Neural cell (in vitro differentiated cells): ENCODE measurements at regions not wholly inside any gene's neighbourhood (a gene's known extent, or its start where the extent isn't known, plus 50 kb on each side); places are given as distances from the start of the nearest gene placed in this dataset.

Source experiments
- H2AFZ ChIP-seq: fragments of 200-600, 300-800 bp; sonication (generic), shearing (Covaris generic); 2 replicates; pipeline ENCODE4 v1.6.0; 2014; ENCODE audit warnings: low read depth, mild to moderate bottlenecking, antibody characterized with exemption, low read length, moderate library complexity
- H3F3A ChIP-seq: fragments of 200-600 bp; shearing (Covaris generic); 2 replicates; pipeline ENCODE4 v1.6.1; 2016; ENCODE audit warnings: mild to moderate bottlenecking, moderate library complexity, mixed read lengths, antibody characterized with exemption, low read length; ENCODE audit not compliant: insufficient read depth, poor library complexity, severe bottlenecking
- H3K27ac ChIP-seq: fragments of 200-600, 300-800 bp; sonication (generic), shearing (Covaris generic); 2 replicates; pipeline ENCODE4 v1.5.1; 2014; ENCODE audit warnings: mild to moderate bottlenecking, low read length, moderate library complexity
- H3K27me3 ChIP-seq: fragments of 300-800, 200-600 bp; sonication (generic), shearing (Covaris generic); 2 replicates; pipeline ENCODE4 v1.6.0; 2014; ENCODE audit warnings: mild to moderate bottlenecking, low read depth, low read length, moderate library complexity; ENCODE audit not compliant: insufficient read depth
- H3K36me3 ChIP-seq: fragments of 300-800, 200-600 bp; sonication (generic), shearing (Covaris generic); 2 replicates; pipeline ENCODE4 v1.5.1; 2014; ENCODE audit warnings: mild to moderate bottlenecking, antibody characterized with exemption, low read length, moderate library complexity; ENCODE audit not compliant: insufficient read depth
- H3K4me2 ChIP-seq: fragments of 300-800, 200-600 bp; sonication (generic), shearing (Covaris generic); 2 replicates; pipeline ENCODE4 v1.6.0; 2014; ENCODE audit warnings: mild to moderate bottlenecking, low read length
- H3K4me3 ChIP-seq: fragments of 300-800, 200-600 bp; sonication (generic), shearing (Covaris generic); 2 replicates; pipeline ENCODE4 v1.5.1; 2014; ENCODE audit warnings: mild to moderate bottlenecking, low read length, moderate library complexity
- H3K79me2 ChIP-seq: fragments of 200-600 bp; shearing (Covaris generic); replicated peaks from 2 replicates; pipeline ENCODE4 v1.6.0; 2014; ENCODE audit warnings: mild to moderate bottlenecking, low read length, moderate library complexity; ENCODE audit not compliant: insufficient read depth
- H3K9ac ChIP-seq: fragments of 300-800, 200-600 bp; sonication (generic), shearing (Covaris generic); 2 replicates; pipeline ENCODE4 v1.6.1; 2016; ENCODE audit warnings: mild to moderate bottlenecking, low read length, mixed read lengths
- H3K9me2 ChIP-seq: fragments of 200-600 bp; shearing (Covaris generic); 2 replicates; pipeline ENCODE4 v1.6.1; 2016; ENCODE audit warnings: mild to moderate bottlenecking, low read length, mixed read lengths; ENCODE audit not compliant: insufficient read depth
- H3K9me3 ChIP-seq: fragments of 200-600, 300-800 bp; sonication (generic), shearing (Covaris generic); 2 replicates; pipeline ENCODE4 v1.6.1; 2016; ENCODE audit warnings: mild to moderate bottlenecking, mixed run types, low read length, moderate library complexity, mixed read lengths
- H4K20me1 ChIP-seq: fragments of 200-600 bp; shearing (Covaris generic); 2 replicates; pipeline ENCODE4 v1.6.1; 2016; ENCODE audit warnings: mild to moderate bottlenecking, mixed run types; ENCODE audit not compliant: insufficient read depth
- EP300 ChIP-seq: fragments of 450-650 bp; conservative IDR thresholded peaks from 2 replicates; pipeline ENCODE4 v1.6.1; 2014; ENCODE audit warnings: antibody characterized with exemption, mild to moderate bottlenecking, moderate library complexity; ENCODE audit not compliant: poor library complexity, severe bottlenecking
- EZH2 ChIP-seq: fragments of 200-600, 300-800 bp; shearing (Covaris generic), sonication (generic); IDR thresholded peaks from 2 replicates; pipeline ENCODE4 v1.6.1; 2014; ENCODE audit warnings: antibody characterized with exemption, low read length, borderline replicate concordance, mild to moderate bottlenecking; ENCODE audit not compliant: insufficient read depth, poor library complexity, severe bottlenecking
- MXI1 ChIP-seq: fragments of 450-650 bp; conservative IDR thresholded peaks from 2 replicates; pipeline ENCODE4 v1.6.1; 2014; ENCODE audit warnings: antibody characterized with exemption, mild to moderate bottlenecking; ENCODE audit not compliant: poor library complexity, severe bottlenecking
- POLR2AphosphoS5 ChIP-seq: IDR thresholded peaks from 2 replicates; pipeline ENCODE4 v1.6.1; 2012
- RAD21 ChIP-seq: fragments of 450-650 bp; conservative IDR thresholded peaks from 2 replicates; pipeline ENCODE4 v1.6.1; 2014; ENCODE audit warnings: antibody characterized with exemption, mild to moderate bottlenecking, moderate library complexity
- REST ChIP-seq: IDR thresholded peaks from 2 replicates; pipeline ENCODE4 v1.6.1; 2012; ENCODE audit warnings: borderline replicate concordance
- SMC3 ChIP-seq: fragments of 450-650 bp; conservative IDR thresholded peaks from 2 replicates; pipeline ENCODE4 v1.6.1; 2014; ENCODE audit warnings: antibody characterized with exemption, mild to moderate bottlenecking, moderate library complexity; ENCODE audit not compliant: poor library complexity
- TAF1 ChIP-seq: IDR thresholded peaks from 2 replicates; pipeline ENCODE4 v1.6.1; 2012; ENCODE audit warnings: low read depth
- TF ChIP-seq, protein P1 (sequence below): fragments of 450-650 bp; IDR thresholded peaks from 2 replicates; pipeline ENCODE4 v1.5.1; 2014; ENCODE audit warnings: antibody characterized with exemption, mild to moderate bottlenecking, moderate library complexity; ENCODE audit not compliant: poor library complexity, severe bottlenecking

- TF ChIP-seq EP300: no peak
- no peak for TF ChIP-seq SMC3
- TF ChIP-seq TAF1: no peak
- TF ChIP-seq, protein P1, sequence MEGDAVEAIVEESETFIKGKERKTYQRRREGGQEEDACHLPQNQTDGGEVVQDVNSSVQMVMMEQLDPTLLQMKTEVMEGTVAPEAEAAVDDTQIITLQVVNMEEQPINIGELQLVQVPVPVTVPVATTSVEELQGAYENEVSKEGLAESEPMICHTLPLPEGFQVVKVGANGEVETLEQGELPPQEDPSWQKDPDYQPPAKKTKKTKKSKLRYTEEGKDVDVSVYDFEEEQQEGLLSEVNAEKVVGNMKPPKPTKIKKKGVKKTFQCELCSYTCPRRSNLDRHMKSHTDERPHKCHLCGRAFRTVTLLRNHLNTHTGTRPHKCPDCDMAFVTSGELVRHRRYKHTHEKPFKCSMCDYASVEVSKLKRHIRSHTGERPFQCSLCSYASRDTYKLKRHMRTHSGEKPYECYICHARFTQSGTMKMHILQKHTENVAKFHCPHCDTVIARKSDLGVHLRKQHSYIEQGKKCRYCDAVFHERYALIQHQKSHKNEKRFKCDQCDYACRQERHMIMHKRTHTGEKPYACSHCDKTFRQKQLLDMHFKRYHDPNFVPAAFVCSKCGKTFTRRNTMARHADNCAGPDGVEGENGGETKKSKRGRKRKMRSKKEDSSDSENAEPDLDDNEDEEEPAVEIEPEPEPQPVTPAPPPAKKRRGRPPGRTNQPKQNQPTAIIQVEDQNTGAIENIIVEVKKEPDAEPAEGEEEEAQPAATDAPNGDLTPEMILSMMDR: no peak
- no peak for TF ChIP-seq EZH2
- no peak for TF ChIP-seq REST
- no peak for TF ChIP-seq MXI1
- TF ChIP-seq POLR2AphosphoS5: no peak
- no peak for TF ChIP-seq RAD21
- Histone ChIP-seq H3K36me3 (no peaks in the 10 kb centered on the region), H2AFZ (no peak overlapping the region), H3K9me3 (no peaks in the 10 kb centered on the region), H3K27me3 (no peaks in the 10 kb centered on the region), H3K4me3 (no peak overlapping the region), H3F3A (no peaks in the 10 kb centered on the region), H3K4me2 (no peak overlapping the region), H3K27ac (no peak overlapping the region), H3K9ac (no peak overlapping the region), H4K20me1 (no peaks in the 10 kb centered on the region), H3K79me2 (no peaks in the 10 kb centered on the region), H3K9me2 (no peaks in the 10 kb centered on the region)
Measured at GRCh38 chr22:48256041-48256739, 1493.7 kb downstream of the TBC1D22A start.

DNA sequence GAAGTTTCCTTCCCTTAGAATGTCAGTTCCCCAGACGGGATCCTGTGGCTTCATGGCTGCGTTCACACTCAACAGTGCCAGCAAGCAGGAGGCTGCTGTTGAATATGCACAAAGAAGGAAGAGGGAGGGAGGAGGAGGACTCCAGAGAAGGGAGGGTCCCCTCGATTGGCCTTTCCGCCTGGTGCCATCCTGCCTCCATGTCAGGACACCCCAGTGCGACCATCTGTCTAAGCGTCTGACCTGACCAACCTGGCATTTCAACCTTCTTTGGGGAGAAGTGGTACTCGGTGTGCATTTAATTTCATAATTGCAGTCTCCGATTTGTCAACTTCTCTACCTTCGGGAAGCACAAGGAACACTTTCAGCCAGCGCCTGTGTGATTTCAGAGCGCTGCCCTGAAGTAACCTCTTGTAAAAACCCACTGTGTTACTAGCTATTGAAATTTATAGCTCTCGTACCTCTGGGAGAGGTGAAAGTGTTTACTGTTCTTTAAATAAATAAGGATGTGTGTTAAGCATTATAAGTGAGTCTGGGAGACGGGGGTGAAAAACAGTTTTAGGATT is 1491.9 kb downstream of the TBC1D22A start:
- Histone ChIP-seq H3K9me3 (no peaks in the 10 kb centered on the region), H3K4me3 (no peak overlapping the region), H3K4me2 (no peak overlapping the region), H3K36me3 (no peaks in the 10 kb centered on the region), H2AFZ (no peak overlapping the region), H3K79me2 (no peaks in the 10 kb centered on the region), H3K9ac (no peak overlapping the region), H3F3A (no peaks in the 10 kb centered on the region), H3K27me3 (no peaks in the 10 kb centered on the region), H3K27ac (no peak overlapping the region), H3K9me2 (no peaks in the 10 kb centered on the region), H4K20me1 (no peaks in the 10 kb centered on the region)
- TF ChIP-seq POLR2AphosphoS5 (no peak), RAD21 (no peak), EP300 (no peak), MXI1 (no peak), TAF1 (no peak), EZH2 (no peak), SMC3 (no peak), REST (no peak)
- TF ChIP-seq, protein P1: no peak
